Uterus (tissue), 2 donors: ENCODE measurements at regions not wholly inside any gene's neighbourhood (a gene's known extent, or its start where the extent isn't known, plus 50 kb on each side); places are given as distances from the start of the nearest gene placed in this dataset.

Source experiments
- CTCF ChIP-seq, 4 experiments: fragments of 200-600 bp in 2 of 4; fragments of 450-650 bp in 2 of 4; sonication (generic) in 2 of 4; IDR thresholded peaks; one replicate each; pipeline ENCODE4 v1.5.1; 2016 to 2019; ENCODE audit warnings: antibody characterized with exemption in 4 of 4, mild to moderate bottlenecking in 2 of 4, moderate library complexity in 1 of 4
- POLR2A ChIP-seq, 2 donors: fragments of 450-650 bp; IDR thresholded peaks; one replicate each; pipeline ENCODE4 v1.6.1; 2016; ENCODE audit warnings: antibody characterized with exemption in 2 of 2, mild to moderate bottlenecking in 1 of 2, moderate library complexity in 1 of 2

GRCh38 chr2:123098619-123099018, 926.5 kb upstream of the CNTNAP5 start:
- no peak for TF ChIP-seq CTCF (IDR thresholded peaks at IDR 0.05)
- no peak for TF ChIP-seq POLR2A (IDR thresholded peaks at IDR 0.05)
